CD4-positive, alpha-beta T cell (primary cell): ENCODE measurements at regions not wholly inside any gene's neighbourhood (a gene's known extent, or its start where the extent isn't known, plus 50 kb on each side); places are given as distances from the start of the nearest gene placed in this dataset.

Experiments used
- ATAC-seq: fragments of 200-7000 bp; cut with Tn5 transposase; one replicate; pipeline ENCODE4 v1.10.0; 2022; ENCODE audit warnings: mild to moderate bottlenecking; ENCODE audit not compliant: poor library complexity
- CTCF ChIA-PET: fragments of 350-600 bp; sonication (Branson Sonifier 250); formaldehyde crosslinking; loops from one replicate; lab custom pipeline; 2021; ENCODE audit warnings: antibody characterized with exemption, inconsistent platforms; lab: Charles Lee
- POLR2A ChIA-PET: fragments of 350-600 bp; sonication (Branson Sonifier 250); formaldehyde crosslinking; loops from one replicate; lab custom pipeline; 2021; ENCODE audit warnings: antibody characterized with exemption, inconsistent platforms; lab: Charles Lee
- DNase-seq, 14 experiments: peaks; one replicate each; pipeline ENCODE4 v3.0.0-alpha.2; 2013 to 2020; ENCODE audit warnings: mixed read lengths in 2 of 14
- H3K27ac ChIP-seq, 2 donors: one replicate each; pipeline versions ENCODE4 v1.5.1 to v1.7.0; 2013; ENCODE audit warnings: low read length in 2 of 2, low read depth in 1 of 2, mild to moderate bottlenecking in 1 of 2
- H3K27me3 ChIP-seq, 2 experiments: 1 replicate in 1 of 2; 2 replicates in 1 of 2; pipeline versions ENCODE4 v1.6.1 to v1.7.0; 2013; ENCODE audit warnings: low read length in 2 of 2, control low read depth in 1 of 2, mild to moderate bottlenecking in 1 of 2, moderate library complexity in 1 of 2; ENCODE audit not compliant: insufficient read depth in 2 of 2, control insufficient read depth in 1 of 2
- H3K36me3 ChIP-seq: one replicate; pipeline ENCODE4 v1.6.1; 2013; ENCODE audit warnings: low read length, control low read depth; ENCODE audit not compliant: insufficient read depth
- H3K4me1 ChIP-seq: one replicate; pipeline ENCODE4 v1.6.1; 2013; ENCODE audit warnings: low read length, control low read depth; ENCODE audit not compliant: insufficient read depth
- H3K4me3 ChIP-seq: one replicate; pipeline ENCODE4 v1.5.1; 2013; ENCODE audit warnings: mild to moderate bottlenecking, low read length, moderate library complexity
- H3K9me3 ChIP-seq, 2 experiments: 1 replicate in 1 of 2; 2 replicates in 1 of 2; pipeline versions ENCODE4 v1.6.1 to v1.7.0; 2013; ENCODE audit warnings: low read length in 2 of 2, mild to moderate bottlenecking in 2 of 2, control low read depth in 1 of 2, moderate library complexity in 1 of 2; ENCODE audit not compliant: control insufficient read depth in 1 of 2, insufficient read depth in 1 of 2
- H3K27ac Mint-ChIP-seq: one replicate; pipeline ENCODE4 v1.8.0; 2020; ENCODE audit warnings: mixed read lengths
- H3K27me3 Mint-ChIP-seq: one replicate; pipeline ENCODE4 v1.8.0; 2021; ENCODE audit warnings: mixed read lengths
- H3K36me3 Mint-ChIP-seq: one replicate; pipeline ENCODE4 v1.8.0; 2021; ENCODE audit warnings: low read depth, mixed read lengths
- H3K4me1 Mint-ChIP-seq: one replicate; pipeline ENCODE4 v1.8.0; 2021; ENCODE audit warnings: low read depth, mixed read lengths
- H3K4me3 Mint-ChIP-seq: one replicate; pipeline ENCODE4 v1.8.0; 2020; ENCODE audit warnings: mild to moderate bottlenecking, mixed read lengths
- H3K9me3 Mint-ChIP-seq: one replicate; pipeline ENCODE4 v1.8.0; 2020; ENCODE audit warnings: mixed read lengths
- intact Hi-C, 2 experiments: fragments of 100-400 bp; cut with DNase I in 1 of 2; cut with micrococcal nuclease in 1 of 2; formaldehyde crosslinking; loops; one replicate each; pipeline versions ENCODE4 v1.15.1 to v1.9.0; 2023 to 2025; cut with DNase I, micrococcal nuclease
- TF ChIP-seq, protein P1 (sequence below): fragments of 200-600 bp; IDR thresholded peaks from one replicate; pipeline ENCODE4 v1.8.0; 2022; ENCODE audit warnings: antibody characterized with exemption, mild to moderate bottlenecking

DNA sequence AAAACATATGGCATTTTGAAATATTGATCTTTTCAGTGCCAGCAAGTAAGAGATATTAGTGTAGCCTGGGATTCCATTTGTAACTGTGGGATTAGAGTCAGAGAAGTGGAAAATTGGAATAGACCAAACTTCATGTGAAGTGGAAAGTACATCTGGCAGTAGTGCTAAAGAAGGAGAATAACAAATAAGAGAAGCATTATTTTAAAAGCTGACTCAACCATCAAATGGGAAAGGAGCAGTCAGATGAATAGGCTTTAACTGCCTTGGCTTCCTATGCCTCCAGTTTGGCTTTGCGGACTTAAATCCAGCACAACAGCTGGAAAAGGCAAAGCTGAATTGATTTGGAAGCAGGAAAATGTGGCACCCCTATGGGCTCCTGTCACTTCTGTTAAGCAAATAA lies 623.1 kb downstream of the TSN start:
- H3K27ac Mint-ChIP-seq = no peak overlapping the region

DNA sequence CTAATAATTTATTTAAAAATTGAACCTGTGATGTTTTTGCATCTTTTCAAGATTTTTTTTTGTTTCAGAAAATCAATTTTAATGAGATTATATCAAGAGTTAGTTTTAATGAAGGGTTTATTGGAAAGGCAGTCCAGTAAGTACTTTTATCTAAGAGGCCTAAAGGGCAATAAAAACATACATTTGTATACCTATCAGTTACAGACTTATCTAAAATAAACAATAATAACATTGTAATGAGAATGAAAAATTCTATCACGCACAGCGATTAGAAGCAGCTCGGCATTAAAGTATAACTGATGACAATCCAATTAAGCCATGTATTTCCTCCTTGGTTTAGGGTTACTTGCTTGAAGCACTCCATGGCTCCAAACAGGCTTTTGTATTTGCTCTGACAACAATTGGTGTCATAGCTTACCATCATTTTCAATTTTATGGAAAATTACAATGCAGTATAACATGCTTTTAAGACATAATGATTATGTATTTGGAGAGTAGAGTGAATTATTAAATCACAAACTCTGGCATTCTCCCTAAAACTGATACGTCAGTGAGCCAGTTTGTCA lies 629.4 kb downstream of the TSN start:
- H3K9me3 Mint-ChIP-seq = peaks cover 8% of the 10 kb centered on the region
- no peaks in the 10 kb centered on the region for H3K4me1 ChIP-seq
- no peak for DNase-seq
- H3K27me3 Mint-ChIP-seq = no peaks in the 10 kb centered on the region
- peaks cover 3 to 10% of the 10 kb centered on the region in 2 experiments for H3K9me3 ChIP-seq
- ChIA-PET CTCF (no interaction called here), POLR2A (no interaction called here)
- no peak for ATAC-seq
- H3K27ac Mint-ChIP-seq = no peak overlapping the region
- intact Hi-C loops = no loop called here
- no peak overlapping the region for H3K4me3 Mint-ChIP-seq
- no peak overlapping the region for H3K4me3 ChIP-seq
- no peaks in the 10 kb centered on the region for H3K36me3 ChIP-seq
- no peak overlapping the region for H3K27ac ChIP-seq
- H3K4me1 Mint-ChIP-seq = no peaks in the 10 kb centered on the region
- H3K27me3 ChIP-seq = no peaks in the 10 kb centered on the region
- H3K36me3 Mint-ChIP-seq = no peaks in the 10 kb centered on the region
- TF ChIP-seq, protein P1, sequence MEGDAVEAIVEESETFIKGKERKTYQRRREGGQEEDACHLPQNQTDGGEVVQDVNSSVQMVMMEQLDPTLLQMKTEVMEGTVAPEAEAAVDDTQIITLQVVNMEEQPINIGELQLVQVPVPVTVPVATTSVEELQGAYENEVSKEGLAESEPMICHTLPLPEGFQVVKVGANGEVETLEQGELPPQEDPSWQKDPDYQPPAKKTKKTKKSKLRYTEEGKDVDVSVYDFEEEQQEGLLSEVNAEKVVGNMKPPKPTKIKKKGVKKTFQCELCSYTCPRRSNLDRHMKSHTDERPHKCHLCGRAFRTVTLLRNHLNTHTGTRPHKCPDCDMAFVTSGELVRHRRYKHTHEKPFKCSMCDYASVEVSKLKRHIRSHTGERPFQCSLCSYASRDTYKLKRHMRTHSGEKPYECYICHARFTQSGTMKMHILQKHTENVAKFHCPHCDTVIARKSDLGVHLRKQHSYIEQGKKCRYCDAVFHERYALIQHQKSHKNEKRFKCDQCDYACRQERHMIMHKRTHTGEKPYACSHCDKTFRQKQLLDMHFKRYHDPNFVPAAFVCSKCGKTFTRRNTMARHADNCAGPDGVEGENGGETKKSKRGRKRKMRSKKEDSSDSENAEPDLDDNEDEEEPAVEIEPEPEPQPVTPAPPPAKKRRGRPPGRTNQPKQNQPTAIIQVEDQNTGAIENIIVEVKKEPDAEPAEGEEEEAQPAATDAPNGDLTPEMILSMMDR = no peak

More for the DNA sequence above, 623.1 kb downstream of the TSN start:
- DNase-seq (no peak), ATAC-seq (no peak)
- no peaks in the 10 kb centered on the region for H3K27me3 Mint-ChIP-seq
- no peak overlapping the region for H3K4me3 Mint-ChIP-seq
- no peaks in the 10 kb centered on the region for H3K27me3 ChIP-seq
- TF ChIP-seq, protein P1 = no peak
- H3K36me3 Mint-ChIP-seq = no peaks in the 10 kb centered on the region
- no peak overlapping the region for H3K4me3 ChIP-seq
- no peaks in the 10 kb centered on the region for H3K36me3 ChIP-seq
- no peaks in the 10 kb centered on the region for H3K9me3 ChIP-seq
- no peaks in the 10 kb centered on the region for H3K4me1 Mint-ChIP-seq
- H3K27ac ChIP-seq = no peak overlapping the region
- H3K9me3 Mint-ChIP-seq = no peaks in the 10 kb centered on the region
- CTCF ChIA-PET = no interaction called here
- H3K4me1 ChIP-seq = no peaks in the 10 kb centered on the region
- POLR2A ChIA-PET = no interaction called here
- intact Hi-C loops = no loop called here

DNA sequence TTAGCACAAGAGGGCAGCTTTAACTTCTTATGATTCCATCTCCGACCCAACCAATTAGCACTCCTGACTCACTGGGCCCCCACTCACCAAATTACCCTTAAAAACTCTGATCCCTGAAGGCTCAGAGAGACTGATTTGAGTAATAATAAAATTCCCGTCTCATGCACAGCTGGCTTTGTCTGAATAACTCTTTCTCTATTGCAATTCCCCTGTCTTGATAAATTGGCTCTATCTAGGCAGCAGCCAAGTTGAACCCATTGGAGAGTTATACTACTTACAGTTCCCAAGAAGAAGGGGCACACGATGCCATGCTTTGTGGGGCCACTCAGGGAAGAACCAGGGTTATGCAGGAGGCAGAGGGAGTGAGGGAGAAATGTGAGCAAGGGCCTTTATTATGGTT lies 632.8 kb downstream of the TSN start:
- Mint-ChIP-seq H3K4me3 (no peak overlapping the region), H3K4me1 (no peaks in the 10 kb centered on the region), H3K27me3 (no peaks in the 10 kb centered on the region), H3K36me3 (no peaks in the 10 kb centered on the region), H3K9me3 (peaks cover 11% of the 10 kb centered on the region), H3K27ac (no peak overlapping the region)
- Histone ChIP-seq H3K4me3 (no peak overlapping the region), H3K9me3 (peaks cover 3 to 10% of the 10 kb centered on the region in 2 experiments), H3K36me3 (no peaks in the 10 kb centered on the region), H3K4me1 (no peaks in the 10 kb centered on the region), H3K27me3 (no peaks in the 10 kb centered on the region), H3K27ac (no peak overlapping the region)
- intact Hi-C loops = no loop called here
- DNase-seq = no peak
- ChIA-PET POLR2A (no interaction called here), CTCF (no interaction called here)
- ATAC-seq = no peak
- TF ChIP-seq, protein P1 = no peak
